Small intestine (tissue), 7 donors: ENCODE measurements at regions not wholly inside any gene's neighbourhood (a gene's known extent, or its start where the extent isn't known, plus 50 kb on each side); places are given as distances from the start of the nearest gene placed in this dataset.

Experiments
- DNase-seq, 2 donors: peaks; one replicate each; pipeline versions ENCODE4 v3.0.0 to v3.0.0-alpha.2; 2013
- FAIRE-seq: peaks from 2 replicates; lab custom pipeline; 2012; peaks lifted over from hg19 to GRCh38; lab: Jason Lieb, UNC
- H3K27ac ChIP-seq, 3 donors: one replicate each; pipeline ENCODE4 v1.5.1; 2013; ENCODE audit warnings: low read length in 2 of 3, mild to moderate bottlenecking in 2 of 3, control low read depth in 1 of 3, inconsistent platforms in 1 of 3, low read depth in 1 of 3, moderate library complexity in 1 of 3
- H3K27me3 ChIP-seq, 3 donors: one replicate each; pipeline ENCODE4 v1.6.1; 2013; ENCODE audit warnings: low read length in 3 of 3, inconsistent platforms in 1 of 3; ENCODE audit not compliant: control insufficient read depth in 3 of 3, insufficient read depth in 3 of 3
- H3K36me3 ChIP-seq, 3 donors: one replicate each; pipeline ENCODE4 v1.6.1; 2013; ENCODE audit warnings: low read length in 3 of 3, inconsistent platforms in 1 of 3, low read depth in 1 of 3, mild to moderate bottlenecking in 1 of 3, moderate library complexity in 1 of 3; ENCODE audit not compliant: control insufficient read depth in 3 of 3, insufficient read depth in 2 of 3
- H3K4me1 ChIP-seq, 3 donors: one replicate each; pipeline ENCODE4 v1.6.1; 2013; ENCODE audit warnings: low read length in 2 of 3, inconsistent platforms in 1 of 3, low read depth in 1 of 3, mild to moderate bottlenecking in 1 of 3, moderate library complexity in 1 of 3; ENCODE audit not compliant: control insufficient read depth in 3 of 3, insufficient read depth in 2 of 3
- H3K4me3 ChIP-seq, 3 donors: one replicate each; pipeline ENCODE4 v1.5.1; 2013; ENCODE audit warnings: low read length in 3 of 3, control low read depth in 1 of 3, inconsistent platforms in 1 of 3, low read depth in 1 of 3, mild to moderate bottlenecking in 1 of 3, moderate library complexity in 1 of 3
- H3K9me3 ChIP-seq, 2 donors: one replicate each; pipeline ENCODE4 v1.6.1; 2013; ENCODE audit warnings: low read depth in 1 of 2, low read length in 1 of 2; ENCODE audit not compliant: control insufficient read depth in 2 of 2, insufficient read depth in 1 of 2
- WGBS, 3 donors: extraction: QIAGEN DNeasy Blood & Tissue Kit; methylation state at CpG; one replicate each; pipeline ENCODE4 v1.1.7; 2013; 5-methylcytosine and 5-hydroxymethylcytosine counted together
- donor health status: healthy with polysubstance abuse.
- donor health status: control.
- donor health status: control.
- donor health status: Bipolar disorder and iron deficiency.
- donor health status: healthy.

GRCh38 chr3:44060164-44060563, 181.5 kb upstream of the TOPAZ1 start:
- no peak for DNase-seq
- Histone ChIP-seq H3K4me3 (no peak overlapping the region), H3K9me3 (no peaks in the 10 kb centered on the region), H3K27ac (no peak overlapping the region), H3K4me1 (no peaks in the 10 kb centered on the region), H3K36me3 (no peaks in the 10 kb centered on the region), H3K27me3 (peaks cover 0 to 60% (median 22%) of the 10 kb centered on the region in 3 donors)
- 54 to 67% (median 62%) methylated on average over 5 of the region's 5 CpGs for WGBS, 3 donors
- FAIRE-seq, result no peak

- WGBS, 3 donors, result 63 to 68% (median 67%) methylated on average over 3 of the region's 3 CpGs
- no peak for DNase-seq
- Histone ChIP-seq H3K36me3 (no peaks in the 10 kb centered on the region), H3K27me3 (peaks cover 0 to 59% (median 22%) of the 10 kb centered on the region in 3 donors), H3K9me3 (no peaks in the 10 kb centered on the region), H3K4me1 (no peaks in the 10 kb centered on the region), H3K4me3 (no peak overlapping the region), H3K27ac (no peak overlapping the region)
- no peak for FAIRE-seq
Observed at GRCh38 chr3:44061268-44061667, 180.4 kb upstream of the TOPAZ1 start.

- DNase-seq (no peak), FAIRE-seq (no peak)
- Histone ChIP-seq H3K9me3 (no peaks in the 10 kb centered on the region), H3K27me3 (peaks cover 0 to 53% (median 16%) of the 10 kb centered on the region in 3 donors), H3K36me3 (no peaks in the 10 kb centered on the region), H3K4me3 (no peak overlapping the region), H3K4me1 (no peaks in the 10 kb centered on the region), H3K27ac (no peak overlapping the region)
- 53 to 69% (median 63%) methylated on average over 9 of the region's 9 CpGs for WGBS, 3 donors
Observed at GRCh38 chr3:44061961-44062360, 179.7 kb upstream of the TOPAZ1 start.

GRCh38 chr3:44065311-44066094, 176.2 kb upstream of the TOPAZ1 start:
- no peak overlapping the region for H3K4me3 ChIP-seq
- H3K27me3 ChIP-seq, result peaks cover 0 to 29% (median 9%) of the 10 kb centered on the region in 3 donors
- no peak overlapping the region for H3K27ac ChIP-seq
- WGBS, 3 donors, result 37 to 60% (median 41%) methylated on average over 10 of the region's 10 CpGs
- no peak for FAIRE-seq
- H3K4me1 ChIP-seq, result no peaks in the 10 kb centered on the region
- no peaks in the 10 kb centered on the region for H3K9me3 ChIP-seq
- peak in 1 of 2 donors; percentile 39 for DNase-seq
- H3K36me3 ChIP-seq, result no peaks in the 10 kb centered on the region

- Histone ChIP-seq H3K9me3 (no peaks in the 10 kb centered on the region), H3K27me3 (peaks cover 0 to 19% (median 9%) of the 10 kb centered on the region in 3 donors), H3K36me3 (no peaks in the 10 kb centered on the region), H3K4me1 (no peaks in the 10 kb centered on the region), H3K27ac (no peak overlapping the region), H3K4me3 (no peak overlapping the region)
- DNase-seq (peak in 1 of 2 donors; percentile 39), FAIRE-seq (no peak)
- 68 to 74% (median 69%) methylated on average over 3 of the region's 3 CpGs for WGBS, 3 donors
Observed at GRCh38 chr3:44066806-44067205, 174.9 kb upstream of the TOPAZ1 start.

GRCh38 chr3:44067431-44067830, 174.3 kb upstream of the TOPAZ1 start:
- no peak for FAIRE-seq
- no peak overlapping the region for H3K27ac ChIP-seq

GRCh38 chr3:44068753-44069152, 172.9 kb upstream of the TOPAZ1 start:
- 78 to 96% (median 88%) methylated on average over 3 of the region's 3 CpGs for WGBS, 3 donors
- DNase-seq (no peak), FAIRE-seq (no peak)
- H3K4me3 ChIP-seq, result no peak overlapping the region
- no peaks in the 10 kb centered on the region for H3K36me3 ChIP-seq
- H3K4me1 ChIP-seq, result no peaks in the 10 kb centered on the region
- H3K27me3 ChIP-seq, result peaks cover 0 to 5% (median 0%) of the 10 kb centered on the region in 3 donors
- H3K27ac ChIP-seq, result no peak overlapping the region
- no peaks in the 10 kb centered on the region for H3K9me3 ChIP-seq

More at GRCh38 chr3:44067431-44067830, 174.3 kb upstream of the TOPAZ1 start:
- Histone ChIP-seq H3K27me3 (peaks cover 0 to 14% (median 6%) of the 10 kb centered on the region in 3 donors), H3K9me3 (no peaks in the 10 kb centered on the region), H3K4me3 (no peak overlapping the region), H3K36me3 (no peaks in the 10 kb centered on the region), H3K4me1 (no peaks in the 10 kb centered on the region)
- DNase-seq, result no peak
- WGBS, 3 donors, result 75 to 83% (median 76%) methylated on average over 6 of the region's 6 CpGs

- FAIRE-seq, result no peak
- Histone ChIP-seq H3K4me3 (no peak overlapping the region), H3K27me3 (peaks cover 0 to 4% (median 0%) of the 10 kb centered on the region in 3 donors), H3K9me3 (no peaks in the 10 kb centered on the region), H3K27ac (no peak overlapping the region), H3K4me1 (no peaks in the 10 kb centered on the region), H3K36me3 (no peaks in the 10 kb centered on the region)
- no peak for DNase-seq
- 58 to 64% (median 61%) methylated on average over 5 of the region's 5 CpGs for WGBS, 3 donors
Observed at GRCh38 chr3:44069276-44069675, 172.4 kb upstream of the TOPAZ1 start.
